ENCODE measurements at regions not wholly inside any gene's neighbourhood (a gene's known extent, or its start where the extent isn't known, plus 50 kb on each side); places are given as distances from the start of the nearest gene placed in this dataset.

GRCh38 chr10:121054874-121055273, 203.7 kb downstream of the WDR11 start:
- H3K9ac ChIP-seq (ENCODE audit: low read length), result no peak overlapping the region
- H3K36me3 ChIP-seq (ENCODE audit: insufficient read depth, low read length), result no peaks in the 10 kb centered on the region
- no peak overlapping the region for H2AFZ ChIP-seq (ENCODE audit: low read depth, low read length)
- no peaks in the 10 kb centered on the region for H3K9me3 ChIP-seq (ENCODE audit: low read length)
- no peak for TF ChIP-seq RAD21 (conservative IDR thresholded peaks at IDR 0.05)
- no peak for TF ChIP-seq MXI1 (conservative IDR thresholded peaks at IDR 0.05; ENCODE audit: poor library complexity, severe bottlenecking)
- no peak for TF ChIP-seq POLR2AphosphoS5 (IDR thresholded peaks at IDR 0.05)
- TF ChIP-seq EP300 (conservative IDR thresholded peaks at IDR 0.05; ENCODE audit: poor library complexity, severe bottlenecking), result no peak
- TF ChIP-seq EZH2 (IDR thresholded peaks at IDR 0.05; ENCODE audit: borderline replicate concordance, insufficient read depth, low read length, poor library complexity, severe bottlenecking), result no peak
- TF ChIP-seq TAF1 (IDR thresholded peaks at IDR 0.05; ENCODE audit: low read depth), result no peak
- no peak for TF ChIP-seq CTCF (IDR thresholded peaks at IDR 0.05; ENCODE audit: poor library complexity, severe bottlenecking)
- TF ChIP-seq SMC3 (conservative IDR thresholded peaks at IDR 0.05; ENCODE audit: poor library complexity), result no peak
- TF ChIP-seq REST (IDR thresholded peaks at IDR 0.05; ENCODE audit: borderline replicate concordance), result no peak
- no peaks in the 10 kb centered on the region for H3F3A ChIP-seq (ENCODE audit: insufficient read depth, low read length, poor library complexity, severe bottlenecking)
- no peaks in the 10 kb centered on the region for H3K79me2 ChIP-seq (replicated peaks; ENCODE audit: insufficient read depth, low read length)
- H3K27ac ChIP-seq (ENCODE audit: low read length), result no peak overlapping the region
- no peaks in the 10 kb centered on the region for H4K20me1 ChIP-seq (ENCODE audit: insufficient read depth)
- H3K4me2 ChIP-seq (ENCODE audit: low read length), result no peak overlapping the region
- H3K9me2 ChIP-seq (ENCODE audit: insufficient read depth, low read length), result no peaks in the 10 kb centered on the region
- H3K4me3 ChIP-seq (ENCODE audit: low read length), result no peak overlapping the region
- H3K27me3 ChIP-seq (ENCODE audit: insufficient read depth, low read depth, low read length), result no peaks in the 10 kb centered on the region

GRCh38 chr10:121057269-121057668, 206.1 kb downstream of the WDR11 start:
- Histone ChIP-seq H3K27me3 (ENCODE audit: insufficient read depth, low read depth, low read length) (no peaks in the 10 kb centered on the region), H3K9me2 (ENCODE audit: insufficient read depth, low read length) (no peaks in the 10 kb centered on the region), H3F3A (ENCODE audit: insufficient read depth, low read length, poor library complexity, severe bottlenecking) (no peaks in the 10 kb centered on the region), H2AFZ (ENCODE audit: low read depth, low read length) (no peak overlapping the region), H3K9me3 (ENCODE audit: low read length) (no peaks in the 10 kb centered on the region), H3K36me3 (ENCODE audit: insufficient read depth, low read length) (no peaks in the 10 kb centered on the region), H3K4me2 (ENCODE audit: low read length) (no peak overlapping the region), H3K4me3 (ENCODE audit: low read length) (no peak overlapping the region), H3K9ac (ENCODE audit: low read length) (no peak overlapping the region), H3K79me2 (replicated peaks; ENCODE audit: insufficient read depth, low read length) (no peaks in the 10 kb centered on the region), H3K27ac (ENCODE audit: low read length) (no peak overlapping the region), H4K20me1 (ENCODE audit: insufficient read depth) (no peaks in the 10 kb centered on the region)
- TF ChIP-seq SMC3 (conservative IDR thresholded peaks at IDR 0.05; ENCODE audit: poor library complexity) (no peak), RAD21 (conservative IDR thresholded peaks at IDR 0.05) (no peak), REST (IDR thresholded peaks at IDR 0.05; ENCODE audit: borderline replicate concordance) (no peak), CTCF (IDR thresholded peaks at IDR 0.05; ENCODE audit: poor library complexity, severe bottlenecking) (no peak), EZH2 (IDR thresholded peaks at IDR 0.05; ENCODE audit: borderline replicate concordance, insufficient read depth, low read length, poor library complexity, severe bottlenecking) (no peak)
